ENCODE measurements at regions not wholly inside any gene's neighbourhood (a gene's known extent, or its start where the extent isn't known, plus 50 kb on each side); places are given as distances from the start of the nearest gene placed in this dataset.

DNA sequence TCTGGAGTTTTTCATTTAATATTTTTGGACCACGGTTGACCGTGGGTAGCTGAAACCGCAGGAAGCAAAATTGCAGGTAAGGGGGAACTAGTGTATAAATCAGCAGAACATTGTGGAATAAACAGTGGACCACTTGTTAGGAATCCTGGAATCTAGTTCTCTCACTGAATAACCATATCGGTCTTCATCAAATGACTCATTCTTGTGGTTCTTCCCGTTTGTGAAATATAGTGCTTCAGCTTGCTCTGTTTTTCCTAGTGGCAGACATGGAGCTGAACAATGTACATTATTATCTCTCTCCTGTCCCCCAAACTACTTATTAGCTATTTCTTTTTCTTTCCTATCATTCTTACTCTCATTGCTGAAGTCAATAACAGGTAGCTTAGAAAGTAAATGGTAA is 61.9 kb downstream of the HSPA13 start:
- TF ChIP-seq, protein P1, sequence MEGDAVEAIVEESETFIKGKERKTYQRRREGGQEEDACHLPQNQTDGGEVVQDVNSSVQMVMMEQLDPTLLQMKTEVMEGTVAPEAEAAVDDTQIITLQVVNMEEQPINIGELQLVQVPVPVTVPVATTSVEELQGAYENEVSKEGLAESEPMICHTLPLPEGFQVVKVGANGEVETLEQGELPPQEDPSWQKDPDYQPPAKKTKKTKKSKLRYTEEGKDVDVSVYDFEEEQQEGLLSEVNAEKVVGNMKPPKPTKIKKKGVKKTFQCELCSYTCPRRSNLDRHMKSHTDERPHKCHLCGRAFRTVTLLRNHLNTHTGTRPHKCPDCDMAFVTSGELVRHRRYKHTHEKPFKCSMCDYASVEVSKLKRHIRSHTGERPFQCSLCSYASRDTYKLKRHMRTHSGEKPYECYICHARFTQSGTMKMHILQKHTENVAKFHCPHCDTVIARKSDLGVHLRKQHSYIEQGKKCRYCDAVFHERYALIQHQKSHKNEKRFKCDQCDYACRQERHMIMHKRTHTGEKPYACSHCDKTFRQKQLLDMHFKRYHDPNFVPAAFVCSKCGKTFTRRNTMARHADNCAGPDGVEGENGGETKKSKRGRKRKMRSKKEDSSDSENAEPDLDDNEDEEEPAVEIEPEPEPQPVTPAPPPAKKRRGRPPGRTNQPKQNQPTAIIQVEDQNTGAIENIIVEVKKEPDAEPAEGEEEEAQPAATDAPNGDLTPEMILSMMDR (conservative IDR thresholded peaks at IDR 0.05), result no peak
- TF ChIP-seq ZFX (IDR thresholded peaks at IDR 0.05), result no peak
- no peak overlapping the region for H3K27ac ChIP-seq

DNA sequence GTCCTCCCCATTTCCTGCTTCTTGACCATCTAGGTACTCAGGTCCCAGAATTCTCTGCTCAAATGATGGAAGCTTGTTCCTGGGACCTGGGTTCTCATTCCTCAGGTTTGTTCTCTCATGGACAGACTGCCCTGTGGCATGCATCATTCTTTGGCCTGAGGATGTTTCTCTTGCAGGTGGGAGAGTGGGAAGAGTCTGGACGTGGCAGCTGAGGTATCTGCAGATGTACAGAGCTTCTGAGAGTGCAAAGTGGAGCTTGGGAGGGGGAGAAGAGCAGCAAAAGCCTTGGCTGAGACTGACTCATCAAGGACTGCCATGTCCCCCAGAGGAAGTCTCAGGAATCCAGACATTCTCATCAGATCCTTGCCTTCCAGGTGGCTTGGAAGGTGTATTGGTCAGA is 63.1 kb downstream of the HSPA13 start:
- no peak overlapping the region for H3K27ac ChIP-seq
- no peak for TF ChIP-seq ZFX (IDR thresholded peaks at IDR 0.05)
- TF ChIP-seq, protein P1 (conservative IDR thresholded peaks at IDR 0.05), result no peak

DNA sequence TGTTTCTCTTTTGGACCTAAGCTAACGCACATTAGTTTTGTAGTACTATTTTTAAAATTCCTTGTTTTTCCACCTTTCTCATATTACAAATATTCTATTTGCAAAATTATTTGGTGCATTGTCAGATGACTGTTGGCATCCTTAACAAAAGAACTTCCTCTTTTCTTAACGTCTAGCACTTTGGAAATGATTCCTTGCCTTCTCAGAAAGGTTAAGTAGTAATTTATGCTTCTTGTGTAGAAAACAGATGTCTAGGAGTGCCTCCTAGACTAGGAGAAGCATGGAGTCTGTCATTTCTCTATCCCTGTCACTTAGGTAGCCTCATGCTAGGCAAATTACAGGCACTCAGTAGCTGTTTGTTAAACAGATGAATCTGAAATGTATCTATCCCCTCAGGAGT is 64.4 kb downstream of the HSPA13 start:
- TF ChIP-seq, protein P1 (conservative IDR thresholded peaks at IDR 0.05), result no peak
- TF ChIP-seq ZFX (IDR thresholded peaks at IDR 0.05), result no peak
- H3K27ac ChIP-seq, result no peak overlapping the region

DNA sequence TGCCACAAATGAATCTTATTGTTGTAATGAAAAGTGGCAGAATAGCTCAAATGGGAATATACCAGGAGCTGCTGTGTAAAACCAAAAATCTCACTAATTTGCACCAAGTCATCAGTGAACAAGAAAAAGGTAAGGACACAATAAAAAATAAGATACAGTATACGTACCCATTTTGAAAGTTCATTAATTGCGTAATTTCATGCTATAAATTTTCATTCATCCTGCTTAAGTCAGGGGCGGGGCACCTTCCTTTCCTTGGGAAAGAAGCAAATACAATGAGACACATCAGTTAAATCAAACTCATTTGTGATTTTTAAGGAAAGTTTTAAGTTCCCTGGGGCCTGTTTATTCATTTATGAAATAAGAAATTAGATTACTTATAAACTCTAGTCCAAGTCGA is 65.4 kb downstream of the HSPA13 start:
- no peak for TF ChIP-seq ZFX (IDR thresholded peaks at IDR 0.05)
- TF ChIP-seq, protein P1 (conservative IDR thresholded peaks at IDR 0.05), result no peak

DNA sequence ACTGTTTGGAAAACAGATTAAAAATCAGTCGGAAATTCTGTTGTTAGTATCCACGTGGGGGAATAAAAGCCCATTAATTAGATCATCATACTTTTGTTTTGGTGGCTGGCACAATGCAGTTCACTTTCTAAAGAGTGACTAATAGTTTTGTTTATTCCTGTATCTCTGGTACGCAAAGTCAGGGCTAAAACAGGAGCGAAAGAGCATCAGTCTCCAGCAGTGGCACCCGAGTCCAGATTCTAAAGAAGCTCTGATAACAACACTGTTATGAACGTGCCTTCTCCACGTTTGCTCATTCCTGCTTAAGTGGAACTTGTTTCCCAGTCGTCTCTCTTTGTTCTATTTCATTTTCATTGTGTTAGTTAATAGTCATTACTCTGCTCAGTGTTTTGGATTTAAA is 69.6 kb downstream of the HSPA13 start:
- no peak for TF ChIP-seq ZFX (IDR thresholded peaks at IDR 0.05)
- TF ChIP-seq, protein P1 (conservative IDR thresholded peaks at IDR 0.05), result no peak
- H3K27ac ChIP-seq, result no peak overlapping the region

More for the DNA sequence above, 65.4 kb downstream of the HSPA13 start:
- no peak overlapping the region for H3K27ac ChIP-seq

DNA sequence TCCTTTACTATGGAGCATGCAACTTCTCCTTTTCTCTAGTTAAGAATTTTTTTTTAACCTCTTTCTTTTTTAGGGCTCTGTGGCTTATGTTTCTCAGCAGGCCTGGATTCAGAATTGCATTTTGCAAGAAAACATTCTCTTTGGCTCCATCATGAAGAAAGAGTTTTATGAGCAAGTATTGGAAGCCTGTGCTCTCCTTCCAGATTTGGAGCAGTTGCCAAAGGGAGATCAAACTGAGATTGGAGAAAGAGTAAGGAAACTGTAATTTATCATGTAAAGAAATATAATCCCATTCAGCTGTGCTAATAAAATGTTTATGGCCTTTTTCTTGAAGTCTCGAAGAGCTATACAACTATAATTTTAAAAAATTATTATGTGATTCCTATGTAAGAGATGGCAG is 70.1 kb downstream of the HSPA13 start:
- no peak overlapping the region for H3K27ac ChIP-seq
- TF ChIP-seq ZFX (IDR thresholded peaks at IDR 0.05), result no peak
- TF ChIP-seq, protein P1 (conservative IDR thresholded peaks at IDR 0.05), result no peak

DNA sequence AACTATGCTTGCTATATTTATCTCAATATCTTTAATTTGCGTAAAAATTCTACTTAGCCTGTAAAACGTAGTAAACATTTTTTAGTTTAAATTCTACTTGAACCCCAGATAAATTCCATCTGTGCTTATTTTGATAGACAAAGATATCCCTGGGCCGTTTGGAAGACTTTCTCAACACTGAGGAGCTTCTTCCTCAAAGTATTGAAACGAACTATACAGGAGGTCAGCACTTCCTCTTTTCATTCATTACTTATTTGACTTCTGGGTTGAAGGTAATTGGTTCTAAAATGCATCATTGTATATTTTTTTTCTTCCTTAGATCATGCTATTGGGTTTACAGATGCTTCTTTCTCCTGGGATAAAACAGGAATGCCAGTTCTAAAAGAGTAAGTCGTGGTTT is 74.7 kb downstream of the HSPA13 start:
- H3K27ac ChIP-seq, result no peak overlapping the region

More for the DNA sequence above, 74.7 kb downstream of the HSPA13 start:
- TF ChIP-seq, protein P1 (conservative IDR thresholded peaks at IDR 0.05), result no peak
- TF ChIP-seq ZFX (IDR thresholded peaks at IDR 0.05), result no peak

Data from C4-2B (cell line).